Jurkat, Clone E6-1 (cell line): ENCODE measurements at regions not wholly inside any gene's neighbourhood (a gene's known extent, or its start where the extent isn't known, plus 50 kb on each side); places are given as distances from the start of the nearest gene placed in this dataset.
"Not testable (repeated sequence)": the region's sequence is repeated elsewhere in the genome, so short reads cannot be mapped to it uniquely, and the experiment has no call there.

Experiments
- DNase-seq: peaks from one replicate; pipeline ENCODE4 v3.0.0-alpha.2; 2011; ENCODE audit warnings: low read depth, low spot score
- H3K4me3 ChIP-seq: 2 replicates; pipeline ENCODE4 v1.5.1; 2011; ENCODE audit warnings: mild to moderate bottlenecking, low read length, control low read depth, moderate library complexity

GRCh38 chr2:123771928-123772632 lies 253.0 kb upstream of the CNTNAP5 start:
- DNase-seq: no peak
- no peak overlapping the region for H3K4me3 ChIP-seq

- no peak overlapping the region for H3K4me3 ChIP-seq
- no peak for DNase-seq
These were observed 248.0 kb upstream of the CNTNAP5 start for GRCh38 chr2:123777116-123777515.

- H3K4me3 ChIP-seq: no peak overlapping the region
These were observed 241.9 kb upstream of the CNTNAP5 start for GRCh38 chr2:123783164-123783563.

GRCh38 chr2:123785332-123785731 lies 239.8 kb upstream of the CNTNAP5 start:
- DNase-seq: no peak
- H3K4me3 ChIP-seq: no peak overlapping the region

More at GRCh38 chr2:123783164-123783563, 241.9 kb upstream of the CNTNAP5 start:
- DNase-seq: no peak

- H3K4me3 ChIP-seq: no peak overlapping the region
- DNase-seq: no peak
These were observed 233.9 kb upstream of the CNTNAP5 start for GRCh38 chr2:123791207-123791606.

GRCh38 chr2:123791684-123792083 lies 233.4 kb upstream of the CNTNAP5 start:
- DNase-seq: no peak
- H3K4me3 ChIP-seq: no peak overlapping the region

- DNase-seq, H3K4me3 ChIP-seq: not testable (repeated sequence)
These were observed 221.0 kb upstream of the CNTNAP5 start for GRCh38 chr2:123804126-123804525.

GRCh38 chr2:123805746-123806145 lies 219.3 kb upstream of the CNTNAP5 start:
- not testable (repeated sequence) for DNase-seq, H3K4me3 ChIP-seq

- no peak for DNase-seq
- H3K4me3 ChIP-seq: no peak overlapping the region
These were observed 216.8 kb upstream of the CNTNAP5 start for GRCh38 chr2:123808243-123808642.

GRCh38 chr2:123811846-123812245 lies 213.2 kb upstream of the CNTNAP5 start:
- H3K4me3 ChIP-seq: no peak overlapping the region
- DNase-seq: no peak

GRCh38 chr2:123816203-123816602 lies 208.9 kb upstream of the CNTNAP5 start:
- DNase-seq: no peak
- H3K4me3 ChIP-seq: no peak overlapping the region

- no peak overlapping the region for H3K4me3 ChIP-seq
- DNase-seq: no peak
These were observed 208.2 kb upstream of the CNTNAP5 start for GRCh38 chr2:123816928-123817327.

- no peak for DNase-seq
- no peak overlapping the region for H3K4me3 ChIP-seq
These were observed 198.3 kb upstream of the CNTNAP5 start for GRCh38 chr2:123826729-123827271.

GRCh38 chr2:123839326-123839725 lies 185.8 kb upstream of the CNTNAP5 start:
- H3K4me3 ChIP-seq: no peak overlapping the region
- no peak for DNase-seq

- no peak overlapping the region for H3K4me3 ChIP-seq
- DNase-seq: no peak
These were observed 185.1 kb upstream of the CNTNAP5 start for GRCh38 chr2:123840016-123840415.

GRCh38 chr2:123840574-123840973 lies 184.5 kb upstream of the CNTNAP5 start:
- no peak for DNase-seq
- H3K4me3 ChIP-seq: no peak overlapping the region

- no peak for DNase-seq
- no peak overlapping the region for H3K4me3 ChIP-seq
These were observed 173.8 kb upstream of the CNTNAP5 start for GRCh38 chr2:123851281-123851680.

- no peak overlapping the region for H3K4me3 ChIP-seq
- peak; percentile 87 for DNase-seq
These were observed 171.9 kb upstream of the CNTNAP5 start for GRCh38 chr2:123853161-123853560.

GRCh38 chr2:123859031-123859430 lies 166.1 kb upstream of the CNTNAP5 start:
- not testable (repeated sequence) for H3K4me3 ChIP-seq

GRCh38 chr2:123864416-123864815 lies 160.7 kb upstream of the CNTNAP5 start:
- DNase-seq: no peak
- no peak overlapping the region for H3K4me3 ChIP-seq

More at GRCh38 chr2:123859031-123859430, 166.1 kb upstream of the CNTNAP5 start:
- DNase-seq: not testable (repeated sequence)
